NT2/D1 (cell line): ENCODE measurements at regions not wholly inside any gene's neighbourhood (a gene's known extent, or its start where the extent isn't known, plus 50 kb on each side); places are given as distances from the start of the nearest gene placed in this dataset.

ENCODE experiments used
- DNase-seq: peaks from one replicate; pipeline ENCODE4 v3.0.0-alpha.2; 2011; ENCODE audit warnings: low read depth, low spot score
- H3K27me3 ChIP-seq: 2 replicates; pipeline ENCODE4 v1.6.0; 2011; ENCODE audit warnings: mild to moderate bottlenecking; ENCODE audit not compliant: insufficient read length, insufficient read depth
- H3K36me3 ChIP-seq: 2 replicates; pipeline ENCODE4 v1.6.1; 2011; ENCODE audit warnings: mild to moderate bottlenecking, low read length, mixed read lengths; ENCODE audit not compliant: insufficient read depth, insufficient read length
- H3K4me1 ChIP-seq: 2 replicates; pipeline ENCODE4 v1.5.1; 2011; ENCODE audit not compliant: insufficient read depth, insufficient read length
- H3K4me3 ChIP-seq: 2 replicates; pipeline ENCODE4 v1.5.1; 2011; ENCODE audit warnings: low read depth; ENCODE audit not compliant: insufficient read length
- H3K9ac ChIP-seq: 2 replicates; pipeline ENCODE4 v1.6.0; 2011; ENCODE audit warnings: low read depth; ENCODE audit not compliant: insufficient read length
- H3K9me3 ChIP-seq: 2 replicates; pipeline ENCODE4 v1.5.1; 2011; ENCODE audit warnings: mild to moderate bottlenecking, low read length; ENCODE audit not compliant: insufficient read depth
- SUZ12 ChIP-seq: IDR thresholded peaks from 2 replicates; pipeline ENCODE4 v1.6.1; 2011; ENCODE audit not compliant: insufficient read length, insufficient read depth; ENCODE audit errors: extremely low read depth
- YY1 ChIP-seq: IDR thresholded peaks from 2 replicates; pipeline ENCODE4 v1.6.1; 2011; ENCODE audit not compliant: insufficient read length, insufficient read depth
- ZNF274 ChIP-seq: IDR thresholded peaks from 2 replicates; pipeline ENCODE4 v1.6.1; 2011; ENCODE audit warnings: mild to moderate bottlenecking, low read depth, low read length

- Histone ChIP-seq H3K27me3 (no peaks in the 10 kb centered on the region), H3K9me3 (no peaks in the 10 kb centered on the region), H3K36me3 (no peaks in the 10 kb centered on the region), H3K4me1 (no peaks in the 10 kb centered on the region), H3K9ac (no peak overlapping the region), H3K4me3 (no peak overlapping the region)
- no peak for DNase-seq
- TF ChIP-seq YY1 = no peak
Observed at GRCh38 chr1:101526813-101527212, 290.0 kb downstream of the S1PR1 start.

DNA sequence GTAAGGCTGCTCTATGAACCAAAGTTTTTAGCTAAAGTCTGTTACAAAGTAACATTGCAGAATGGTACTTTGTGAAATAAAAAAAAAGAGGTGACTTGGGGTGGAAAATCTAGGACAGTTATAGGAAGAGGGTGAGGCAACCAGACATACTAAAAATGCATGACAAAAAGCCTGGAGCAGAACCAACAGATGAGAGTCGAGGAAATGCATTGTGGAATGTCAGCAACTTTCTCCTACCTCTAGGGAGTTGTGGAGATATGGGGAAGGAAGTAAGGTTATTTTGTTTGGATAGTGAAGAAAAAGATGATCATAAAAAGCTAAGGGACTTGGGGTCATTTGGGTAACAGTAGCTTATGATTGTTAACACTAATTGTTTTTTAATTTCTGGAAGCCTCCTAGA is 295.6 kb downstream of the S1PR1 start:
- Histone ChIP-seq H3K36me3 (no peaks in the 10 kb centered on the region), H3K4me3 (no peak overlapping the region)
- TF ChIP-seq YY1 = no peak
- no peak for TF ChIP-seq ZNF274
- no peak for TF ChIP-seq SUZ12

GRCh38 chr1:101540161-101540560 is 303.3 kb downstream of the S1PR1 start:
- Histone ChIP-seq H3K4me3 (no peak overlapping the region), H3K9me3 (no peaks in the 10 kb centered on the region), H3K4me1 (no peaks in the 10 kb centered on the region), H3K9ac (no peak overlapping the region), H3K36me3 (no peaks in the 10 kb centered on the region), H3K27me3 (no peaks in the 10 kb centered on the region)
- DNase-seq = no peak
- TF ChIP-seq SUZ12 = no peak
- TF ChIP-seq YY1 = no peak
- no peak for TF ChIP-seq ZNF274

More for the DNA sequence above, 295.6 kb downstream of the S1PR1 start:
- no peaks in the 10 kb centered on the region for H3K9me3 ChIP-seq
- H3K4me1 ChIP-seq = no peaks in the 10 kb centered on the region
- no peak overlapping the region for H3K9ac ChIP-seq
- DNase-seq = no peak
- H3K27me3 ChIP-seq = no peaks in the 10 kb centered on the region

DNA sequence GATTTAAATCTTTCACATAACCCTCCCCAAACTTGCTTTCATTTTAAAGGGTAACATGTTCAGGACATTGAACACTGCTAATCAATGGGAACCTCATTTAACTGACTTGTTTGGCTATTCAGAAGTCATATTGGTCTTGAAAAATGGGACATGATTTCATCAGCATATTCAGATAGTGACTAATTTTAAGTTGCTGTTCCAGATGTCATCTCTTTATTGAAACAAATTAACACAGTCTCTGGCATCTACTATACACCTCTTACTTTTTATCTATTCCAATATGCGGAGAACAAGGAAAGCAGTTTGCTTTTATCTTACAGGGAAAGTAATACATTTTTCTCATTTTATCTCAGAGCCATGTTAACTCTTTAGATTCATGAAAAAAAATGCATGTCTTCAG is 310.1 kb downstream of the S1PR1 start:
- TF ChIP-seq ZNF274 (no peak), SUZ12 (no peak)
- no peak overlapping the region for H3K9ac ChIP-seq
- H3K4me1 ChIP-seq = no peaks in the 10 kb centered on the region
- H3K36me3 ChIP-seq = no peaks in the 10 kb centered on the region
- no peak for DNase-seq
- H3K4me3 ChIP-seq = no peak overlapping the region
- H3K9me3 ChIP-seq = no peaks in the 10 kb centered on the region
- H3K27me3 ChIP-seq = no peaks in the 10 kb centered on the region

- H3K27me3 ChIP-seq = no peaks in the 10 kb centered on the region
- no peak for TF ChIP-seq ZNF274
- TF ChIP-seq YY1 = no peak
- no peak for TF ChIP-seq SUZ12
- DNase-seq = no peak
Observed at GRCh38 chr1:101547357-101547756, 310.5 kb downstream of the S1PR1 start.

GRCh38 chr1:101548376-101548775 is 311.6 kb downstream of the S1PR1 start:
- Histone ChIP-seq H3K4me3 (no peak overlapping the region), H3K4me1 (no peaks in the 10 kb centered on the region), H3K9ac (no peak overlapping the region), H3K36me3 (no peaks in the 10 kb centered on the region), H3K27me3 (no peaks in the 10 kb centered on the region), H3K9me3 (no peaks in the 10 kb centered on the region)
- no peak for TF ChIP-seq ZNF274
- no peak for TF ChIP-seq SUZ12
- no peak for TF ChIP-seq YY1
- DNase-seq = no peak

More at GRCh38 chr1:101547357-101547756, 310.5 kb downstream of the S1PR1 start:
- Histone ChIP-seq H3K36me3 (no peaks in the 10 kb centered on the region), H3K9me3 (no peaks in the 10 kb centered on the region), H3K9ac (no peak overlapping the region), H3K4me3 (no peak overlapping the region), H3K4me1 (no peaks in the 10 kb centered on the region)

GRCh38 chr1:101550581-101550980 is 313.8 kb downstream of the S1PR1 start:
- Histone ChIP-seq H3K36me3 (no peaks in the 10 kb centered on the region), H3K9me3 (0 out of 2 replicates have a peak, but pooled peaks cover 4% of the 10 kb centered on the region), H3K9ac (no peak overlapping the region), H3K4me1 (no peaks in the 10 kb centered on the region), H3K4me3 (no peak overlapping the region), H3K27me3 (no peaks in the 10 kb centered on the region)
- TF ChIP-seq SUZ12 = no peak
- TF ChIP-seq ZNF274 = no peak
- TF ChIP-seq YY1 = no peak
- DNase-seq = no peak

GRCh38 chr1:101566883-101567538 is 330.2 kb downstream of the S1PR1 start:
- Histone ChIP-seq H3K4me1 (no peaks in the 10 kb centered on the region), H3K9me3 (peaks cover 16% of the 10 kb centered on the region), H3K9ac (no peak overlapping the region), H3K27me3 (no peaks in the 10 kb centered on the region), H3K36me3 (no peaks in the 10 kb centered on the region), H3K4me3 (no peak overlapping the region)
- no peak for DNase-seq
- no peak for TF ChIP-seq SUZ12
- TF ChIP-seq YY1 = no peak
